NT2/D1 (cell line): ENCODE measurements at regions not wholly inside any gene's neighbourhood (a gene's known extent, or its start where the extent isn't known, plus 50 kb on each side); places are given as distances from the start of the nearest gene placed in this dataset.
A peak's percentile ranks its signal among the peaks of the same experiment; 100 is the strongest.

Experiments used
- DNase-seq: peaks from one replicate; pipeline ENCODE4 v3.0.0-alpha.2; 2011; ENCODE audit warnings: low read depth, low spot score
- H3K27me3 ChIP-seq: 2 replicates; pipeline ENCODE4 v1.6.0; 2011; ENCODE audit warnings: mild to moderate bottlenecking; ENCODE audit not compliant: insufficient read length, insufficient read depth
- H3K36me3 ChIP-seq: 2 replicates; pipeline ENCODE4 v1.6.1; 2011; ENCODE audit warnings: mild to moderate bottlenecking, low read length, mixed read lengths; ENCODE audit not compliant: insufficient read depth, insufficient read length
- H3K4me1 ChIP-seq: 2 replicates; pipeline ENCODE4 v1.5.1; 2011; ENCODE audit not compliant: insufficient read depth, insufficient read length
- H3K4me3 ChIP-seq: 2 replicates; pipeline ENCODE4 v1.5.1; 2011; ENCODE audit warnings: low read depth; ENCODE audit not compliant: insufficient read length
- H3K9ac ChIP-seq: 2 replicates; pipeline ENCODE4 v1.6.0; 2011; ENCODE audit warnings: low read depth; ENCODE audit not compliant: insufficient read length
- H3K9me3 ChIP-seq: 2 replicates; pipeline ENCODE4 v1.5.1; 2011; ENCODE audit warnings: mild to moderate bottlenecking, low read length; ENCODE audit not compliant: insufficient read depth
- SUZ12 ChIP-seq: IDR thresholded peaks from 2 replicates; pipeline ENCODE4 v1.6.1; 2011; ENCODE audit not compliant: insufficient read length, insufficient read depth; ENCODE audit errors: extremely low read depth
- YY1 ChIP-seq: IDR thresholded peaks from 2 replicates; pipeline ENCODE4 v1.6.1; 2011; ENCODE audit not compliant: insufficient read length, insufficient read depth
- ZNF274 ChIP-seq: IDR thresholded peaks from 2 replicates; pipeline ENCODE4 v1.6.1; 2011; ENCODE audit warnings: mild to moderate bottlenecking, low read depth, low read length

GRCh38 chr7:10120936-10121335 lies 852.7 kb upstream of the PHF14 start:
- peak; percentile 36 for DNase-seq
- TF ChIP-seq ZNF274 = no peak

GRCh38 chr7:10121631-10122030 lies 852.0 kb upstream of the PHF14 start:
- Histone ChIP-seq H3K9me3 (no peaks in the 10 kb centered on the region), H3K9ac (no peak overlapping the region), H3K4me3 (no peak overlapping the region), H3K36me3 (no peaks in the 10 kb centered on the region), H3K4me1 (no peaks in the 10 kb centered on the region), H3K27me3 (no peaks in the 10 kb centered on the region)
- TF ChIP-seq ZNF274 (no peak), SUZ12 (no peak), YY1 (no peak)
- DNase-seq = peak; percentile 20

More at GRCh38 chr7:10120936-10121335, 852.7 kb upstream of the PHF14 start:
- Histone ChIP-seq H3K4me3 (no peak overlapping the region), H3K9ac (no peak overlapping the region), H3K4me1 (no peaks in the 10 kb centered on the region), H3K36me3 (no peaks in the 10 kb centered on the region), H3K27me3 (no peaks in the 10 kb centered on the region), H3K9me3 (no peaks in the 10 kb centered on the region)

DNA sequence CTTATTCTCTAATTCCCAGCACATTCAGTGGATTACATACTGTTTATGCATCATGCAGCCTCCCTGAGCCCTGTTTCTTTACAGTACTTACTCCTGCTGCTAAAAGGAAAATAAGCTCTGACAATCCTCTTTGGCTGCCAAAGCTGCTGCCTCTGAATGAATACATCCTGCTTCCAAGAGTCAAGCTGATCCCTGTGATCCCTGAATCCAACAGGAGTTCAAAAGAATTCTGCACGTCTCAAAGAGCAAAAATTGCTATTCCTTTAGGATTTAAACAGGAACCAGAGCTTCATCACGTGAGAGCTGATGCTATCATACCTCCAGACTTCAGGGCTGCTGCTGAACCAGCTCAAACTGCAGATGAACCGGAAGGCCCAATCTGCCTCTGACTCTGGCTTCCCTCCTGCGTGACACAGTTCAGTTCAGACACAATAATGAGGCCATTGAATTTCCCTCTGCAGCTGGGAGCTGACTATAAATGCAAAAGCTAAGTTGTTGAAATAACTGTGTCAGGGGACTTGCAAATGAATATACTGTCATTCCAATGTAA lies 851.0 kb upstream of the PHF14 start:
- no peaks in the 10 kb centered on the region for H3K4me1 ChIP-seq
- TF ChIP-seq YY1 (no peak), ZNF274 (no peak), SUZ12 (no peak)
- H3K9ac ChIP-seq = no peak overlapping the region
- H3K36me3 ChIP-seq = no peaks in the 10 kb centered on the region
- no peak overlapping the region for H3K4me3 ChIP-seq
- H3K9me3 ChIP-seq = no peaks in the 10 kb centered on the region
- H3K27me3 ChIP-seq = no peaks in the 10 kb centered on the region
- DNase-seq = peak; percentile 15

GRCh38 chr7:10128748-10129147 lies 844.9 kb upstream of the PHF14 start:
- TF ChIP-seq ZNF274 (no peak), SUZ12 (no peak)
- no peaks in the 10 kb centered on the region for H3K36me3 ChIP-seq
- no peak overlapping the region for H3K4me3 ChIP-seq
- no peak overlapping the region for H3K9ac ChIP-seq
- H3K27me3 ChIP-seq = no peaks in the 10 kb centered on the region
- H3K9me3 ChIP-seq = no peaks in the 10 kb centered on the region
- peak; percentile 18 for DNase-seq
- H3K4me1 ChIP-seq = no peaks in the 10 kb centered on the region

DNA sequence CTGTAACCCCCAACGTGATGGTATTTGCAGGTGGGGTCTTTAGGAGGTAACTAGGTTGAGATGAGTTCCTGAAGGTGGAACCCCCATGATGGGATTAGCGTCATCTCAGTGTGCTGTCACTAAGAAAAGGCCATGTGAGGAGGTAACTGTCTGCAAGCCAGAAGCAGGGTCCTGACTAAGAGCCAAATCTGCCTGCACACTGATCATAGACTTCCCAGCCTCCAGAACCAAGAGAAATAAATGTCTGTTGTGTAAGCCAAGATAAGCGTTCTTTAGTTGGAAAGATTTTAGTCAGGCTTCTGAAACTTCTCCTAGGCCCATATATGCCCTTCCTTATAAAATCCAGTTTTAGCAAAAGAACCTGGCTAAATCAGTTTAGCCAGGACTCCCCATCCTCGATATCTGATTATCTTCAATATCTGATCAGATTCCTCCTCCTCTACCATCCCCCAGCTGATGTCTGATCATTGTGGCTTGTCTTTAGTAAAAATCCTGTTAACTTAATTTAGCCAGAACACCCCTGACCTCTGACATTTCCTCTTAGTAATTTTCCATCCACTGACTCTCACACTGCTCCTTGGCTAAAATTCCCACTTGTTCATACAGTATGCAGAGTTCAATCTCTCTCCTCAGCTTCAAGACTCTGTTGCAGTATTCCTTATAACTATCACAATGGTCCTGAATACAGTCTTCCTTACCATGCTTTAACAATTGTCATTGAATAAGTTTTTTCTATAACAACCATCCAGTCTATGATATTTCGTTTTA lies 835.4 kb upstream of the PHF14 start:
- no peaks in the 10 kb centered on the region for H3K9me3 ChIP-seq

GRCh38 chr7:10146271-10146670 lies 827.4 kb upstream of the PHF14 start:
- DNase-seq = no peak
- Histone ChIP-seq H3K36me3 (no peaks in the 10 kb centered on the region), H3K9ac (no peak overlapping the region), H3K27me3 (no peaks in the 10 kb centered on the region), H3K4me1 (no peaks in the 10 kb centered on the region), H3K4me3 (no peak overlapping the region), H3K9me3 (no peaks in the 10 kb centered on the region)
- TF ChIP-seq ZNF274 (no peak), YY1 (no peak), SUZ12 (no peak)

More for the DNA sequence above, 835.4 kb upstream of the PHF14 start:
- Histone ChIP-seq H3K4me3 (no peak overlapping the region), H3K36me3 (no peaks in the 10 kb centered on the region), H3K27me3 (no peaks in the 10 kb centered on the region), H3K9ac (no peak overlapping the region), H3K4me1 (no peaks in the 10 kb centered on the region)
- no peak for DNase-seq
- no peak for TF ChIP-seq YY1
- TF ChIP-seq SUZ12 = no peak
- no peak for TF ChIP-seq ZNF274

- H3K4me1 ChIP-seq = no peaks in the 10 kb centered on the region
- DNase-seq = no peak
- H3K36me3 ChIP-seq = no peaks in the 10 kb centered on the region
- no peaks in the 10 kb centered on the region for H3K27me3 ChIP-seq
- no peaks in the 10 kb centered on the region for H3K9me3 ChIP-seq
- no peak overlapping the region for H3K4me3 ChIP-seq
- H3K9ac ChIP-seq = no peak overlapping the region
- TF ChIP-seq YY1 (no peak), SUZ12 (no peak), ZNF274 (no peak)
Observed at GRCh38 chr7:10156972-10157371, 816.7 kb upstream of the PHF14 start.

DNA sequence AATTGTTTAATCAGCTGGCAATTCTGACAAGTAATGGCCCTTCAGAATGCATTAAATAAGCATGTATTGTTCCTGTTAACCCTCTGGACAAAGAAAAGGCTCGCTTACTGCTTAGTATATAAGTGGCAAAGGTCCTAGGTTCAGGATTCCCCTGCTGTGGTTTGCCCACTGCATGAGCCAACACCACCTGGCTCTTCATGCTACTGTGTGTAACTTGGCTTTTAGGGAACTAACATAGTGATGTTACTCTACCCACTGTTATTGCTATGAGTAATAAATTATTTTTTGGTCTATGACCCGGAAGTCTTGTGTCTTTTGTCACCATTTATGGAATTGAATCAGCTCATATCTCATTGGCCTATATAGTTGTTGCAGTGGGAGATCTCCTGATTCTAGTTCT lies 791.7 kb upstream of the PHF14 start:
- Histone ChIP-seq H3K36me3 (no peaks in the 10 kb centered on the region), H3K4me1 (no peaks in the 10 kb centered on the region), H3K9me3 (no peaks in the 10 kb centered on the region), H3K4me3 (no peak overlapping the region), H3K9ac (no peak overlapping the region), H3K27me3 (no peaks in the 10 kb centered on the region)
- TF ChIP-seq ZNF274 (no peak), YY1 (no peak), SUZ12 (no peak)
- DNase-seq = no peak
